ENCODE measurements at regions not wholly inside any gene's neighbourhood (a gene's known extent, or its start where the extent isn't known, plus 50 kb on each side); places are given as distances from the start of the nearest gene placed in this dataset.

GRCh38 chr11:121841487-121842191, 274.4 kb downstream of the BLID start:
- Histone ChIP-seq H3K9me3 (peaks cover 0 to 8% (median 0%) of the 10 kb centered on the region in 12 donors), H3K4me3 (no peak overlapping the region), H3K4me1 (no peaks in the 10 kb centered on the region), H3K27ac (no peak overlapping the region), H3K27me3 (no peaks in the 10 kb centered on the region), H3K36me3 (no peaks in the 10 kb centered on the region)
- 34 to 47% (median 43%) methylated on average over 5 of the region's 5 CpGs for WGBS, 4 donors
- no peak for ATAC-seq
- TF ChIP-seq POLR2A (IDR thresholded peaks at IDR 0.05): no peak
- TF ChIP-seq, protein P1, sequence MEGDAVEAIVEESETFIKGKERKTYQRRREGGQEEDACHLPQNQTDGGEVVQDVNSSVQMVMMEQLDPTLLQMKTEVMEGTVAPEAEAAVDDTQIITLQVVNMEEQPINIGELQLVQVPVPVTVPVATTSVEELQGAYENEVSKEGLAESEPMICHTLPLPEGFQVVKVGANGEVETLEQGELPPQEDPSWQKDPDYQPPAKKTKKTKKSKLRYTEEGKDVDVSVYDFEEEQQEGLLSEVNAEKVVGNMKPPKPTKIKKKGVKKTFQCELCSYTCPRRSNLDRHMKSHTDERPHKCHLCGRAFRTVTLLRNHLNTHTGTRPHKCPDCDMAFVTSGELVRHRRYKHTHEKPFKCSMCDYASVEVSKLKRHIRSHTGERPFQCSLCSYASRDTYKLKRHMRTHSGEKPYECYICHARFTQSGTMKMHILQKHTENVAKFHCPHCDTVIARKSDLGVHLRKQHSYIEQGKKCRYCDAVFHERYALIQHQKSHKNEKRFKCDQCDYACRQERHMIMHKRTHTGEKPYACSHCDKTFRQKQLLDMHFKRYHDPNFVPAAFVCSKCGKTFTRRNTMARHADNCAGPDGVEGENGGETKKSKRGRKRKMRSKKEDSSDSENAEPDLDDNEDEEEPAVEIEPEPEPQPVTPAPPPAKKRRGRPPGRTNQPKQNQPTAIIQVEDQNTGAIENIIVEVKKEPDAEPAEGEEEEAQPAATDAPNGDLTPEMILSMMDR (IDR thresholded peaks at IDR 0.05): no peak
- intact Hi-C loops (cut with DNase I): no loop called here
- DNase-seq: no peak

GRCh38 chr11:121839781-121840180, 276.2 kb downstream of the BLID start:
- Histone ChIP-seq H3K4me1 (no peaks in the 10 kb centered on the region), H3K27me3 (no peaks in the 10 kb centered on the region), H3K4me3 (no peak overlapping the region), H3K36me3 (no peaks in the 10 kb centered on the region), H3K27ac (no peak overlapping the region), H3K9me3 (peaks cover 0 to 22% (median 1%) of the 10 kb centered on the region in 12 donors)
- WGBS, 4 donors: 85 to 96% (median 93%) methylated on average over 1 of the region's 1 CpG
- TF ChIP-seq, protein P1 (IDR thresholded peaks at IDR 0.05): no peak
- no peak for TF ChIP-seq POLR2A (IDR thresholded peaks at IDR 0.05)
- intact Hi-C loops (cut with DNase I): no loop called here
- ATAC-seq (no peak), DNase-seq (no peak)

- Histone ChIP-seq H3K4me1 (no peaks in the 10 kb centered on the region), H3K9me3 (peaks cover 0 to 33% (median 9%) of the 10 kb centered on the region in 12 donors), H3K36me3 (no peaks in the 10 kb centered on the region), H3K27ac (no peak overlapping the region), H3K4me3 (no peak overlapping the region), H3K27me3 (no peaks in the 10 kb centered on the region)
- ATAC-seq (no peak), DNase-seq (no peak)
- intact Hi-C loops (cut with DNase I): no loop called here
- TF ChIP-seq, protein P1 (IDR thresholded peaks at IDR 0.05): no peak
- no peak for TF ChIP-seq POLR2A (IDR thresholded peaks at IDR 0.05)
- 67 to 79% (median 78%) methylated on average over 1 of the region's 1 CpG for WGBS, 4 donors
These were observed 277.4 kb downstream of the BLID start for GRCh38 chr11:121838571-121838970.

GRCh38 chr11:121833970-121834369, 282.0 kb downstream of the BLID start:
- TF ChIP-seq, protein P1 (IDR thresholded peaks at IDR 0.05): no peak
- TF ChIP-seq POLR2A (IDR thresholded peaks at IDR 0.05): no peak
- intact Hi-C loops (cut with DNase I): no loop called here
- ATAC-seq (no peak), DNase-seq (no peak)
- Histone ChIP-seq H3K27me3 (no peaks in the 10 kb centered on the region), H3K9me3 (peaks cover 0 to 57% (median 25%) of the 10 kb centered on the region in 12 donors), H3K27ac (no peak overlapping the region), H3K36me3 (no peaks in the 10 kb centered on the region), H3K4me3 (no peak overlapping the region), H3K4me1 (peaks cover 0 to 3% (median 0%) of the 10 kb centered on the region in 12 donors)
